G401.6 (cell line): ENCODE measurements at regions not wholly inside any gene's neighbourhood (a gene's known extent, or its start where the extent isn't known, plus 50 kb on each side); places are given as distances from the start of the nearest gene placed in this dataset.

Experiments
- FAIRE-seq: peaks from 2 replicates; lab custom pipeline; 2012; peaks lifted over from hg19 to GRCh38; lab: Jason Lieb, UNC

DNA sequence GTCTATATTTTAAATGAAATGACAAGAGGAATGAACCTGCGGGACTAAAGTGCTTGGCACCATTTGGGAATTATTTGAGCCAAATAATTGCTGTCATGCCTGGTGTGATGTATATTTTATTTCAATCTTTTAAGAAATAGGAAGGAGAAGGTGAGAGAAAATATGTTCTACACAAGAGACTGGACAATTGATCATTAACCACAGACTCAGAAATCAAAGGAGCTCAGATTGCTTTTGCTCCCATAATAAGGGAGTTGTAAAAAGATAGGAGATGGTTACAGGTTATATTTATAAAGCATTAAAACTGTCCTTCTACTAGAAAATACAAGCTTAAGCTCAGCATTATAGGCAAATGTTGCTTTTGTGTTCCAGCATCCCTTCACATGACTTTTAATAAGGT lies 515.2 kb upstream of the SULF2 start:
- no peak for FAIRE-seq

- no peak for FAIRE-seq
These were observed 513.7 kb upstream of the SULF2 start for GRCh38 chr20:48298851-48299484.

DNA sequence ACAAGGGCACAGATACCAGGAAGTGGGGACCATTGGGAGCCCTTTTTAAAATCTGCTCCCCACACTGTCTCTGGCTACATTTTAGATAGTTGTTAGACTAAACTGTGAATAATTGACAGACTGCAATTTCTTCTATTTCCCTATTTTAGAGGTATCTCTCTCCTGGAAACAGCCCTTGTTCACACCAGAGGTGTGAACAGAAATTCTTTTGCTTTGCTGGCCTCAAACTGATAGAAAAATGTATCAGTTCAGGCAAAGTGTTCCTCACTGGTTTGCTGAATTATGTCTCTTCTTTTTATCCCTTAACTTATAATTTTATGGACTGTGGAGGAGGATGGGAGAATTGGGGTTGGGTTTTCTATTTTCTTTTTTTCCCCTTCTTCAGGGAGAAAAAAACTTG lies 513.2 kb upstream of the SULF2 start:
- FAIRE-seq, result no peak

GRCh38 chr20:48295966-48296421 lies 510.7 kb upstream of the SULF2 start:
- FAIRE-seq, result no peak

DNA sequence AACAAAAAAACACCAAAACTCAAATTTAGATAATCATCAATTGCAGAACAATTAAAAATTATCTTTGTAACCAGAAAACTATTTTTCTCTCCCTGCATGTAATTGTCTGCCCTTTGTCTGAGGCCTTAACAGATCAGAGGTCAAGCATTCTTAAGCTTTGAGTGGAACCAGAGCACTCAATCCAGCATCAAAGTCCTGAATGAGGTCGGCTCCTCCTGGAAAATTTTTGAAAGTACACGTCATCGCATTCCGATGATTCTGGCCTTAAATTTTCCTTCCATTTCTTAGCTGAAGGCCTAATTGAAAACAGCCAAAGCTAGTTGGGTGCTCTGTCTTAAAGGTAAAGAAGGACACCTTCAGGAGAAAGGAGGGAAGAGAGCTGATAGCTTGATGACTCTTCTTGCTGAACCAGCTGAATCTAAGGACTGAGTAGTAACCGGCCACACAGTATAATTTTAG lies 510.2 kb upstream of the SULF2 start:
- FAIRE-seq, result peak; percentile 99

GRCh38 chr20:48294942-48295341 lies 509.7 kb upstream of the SULF2 start:
- FAIRE-seq, result no peak

- FAIRE-seq, result no peak
These were observed 508.9 kb upstream of the SULF2 start for GRCh38 chr20:48294196-48294595.

- FAIRE-seq, result no peak
These were observed 508.4 kb upstream of the SULF2 start for GRCh38 chr20:48293671-48294070.

- no peak for FAIRE-seq
These were observed 507.5 kb upstream of the SULF2 start for GRCh38 chr20:48292806-48293205.

- FAIRE-seq, result no peak
These were observed 506.6 kb upstream of the SULF2 start for GRCh38 chr20:48291896-48292295.

DNA sequence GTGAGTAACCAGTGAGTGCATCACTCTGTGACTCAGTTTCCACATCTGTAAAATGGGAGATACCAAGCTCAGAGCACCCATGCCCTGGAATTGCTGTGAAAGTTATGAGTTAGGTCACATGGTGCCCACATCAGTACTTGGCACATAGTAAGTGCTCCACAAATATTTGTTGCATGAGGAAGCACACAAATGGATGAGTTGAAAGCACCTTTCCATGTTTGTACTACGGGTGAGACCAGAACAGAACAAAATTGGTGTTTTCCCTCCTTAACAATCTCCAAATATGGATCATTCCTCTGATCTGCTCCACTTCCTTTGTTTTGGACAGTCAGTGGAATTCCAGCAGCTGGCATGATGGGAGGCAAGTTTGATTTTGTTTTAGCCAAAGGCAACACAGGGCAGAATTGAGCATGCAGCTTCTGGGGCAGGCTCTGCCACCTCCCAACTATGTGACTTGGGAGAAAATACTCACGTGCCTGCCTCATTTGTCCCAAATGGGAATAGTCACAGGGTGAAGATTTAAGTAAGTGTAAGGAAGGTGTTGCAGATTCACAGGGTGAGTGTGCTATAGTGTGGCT lies 503.7 kb upstream of the SULF2 start:
- no peak for FAIRE-seq

DNA sequence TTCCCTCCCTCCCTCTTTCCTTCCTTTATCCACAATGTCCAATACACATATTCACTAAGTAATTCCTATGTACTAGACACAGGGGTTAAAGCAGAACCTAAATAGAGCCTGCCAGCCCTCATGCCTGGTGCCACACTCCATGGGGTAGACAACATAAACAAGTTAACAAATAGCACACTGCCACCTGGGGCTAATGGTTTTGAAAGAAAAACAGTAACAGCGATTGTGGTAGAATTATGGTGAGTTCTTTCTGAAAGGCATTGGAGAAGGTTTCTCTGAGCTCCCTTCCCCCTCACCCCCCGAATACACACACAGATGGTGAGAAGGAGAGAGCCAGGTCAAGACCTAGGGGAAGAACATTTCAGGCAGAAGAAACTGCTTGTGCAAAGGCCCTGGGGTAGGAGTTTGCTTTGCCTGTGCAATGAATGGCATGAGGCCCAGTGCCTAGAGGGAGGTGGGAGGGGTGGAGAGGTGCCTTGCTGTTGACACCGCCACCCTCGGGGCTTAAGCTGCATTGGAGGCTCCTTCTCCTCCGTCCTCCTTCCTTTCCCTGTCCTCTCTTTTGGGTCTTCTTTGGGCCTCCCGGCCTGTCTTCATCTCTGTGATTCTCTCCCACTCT lies 502.4 kb upstream of the SULF2 start:
- no peak for FAIRE-seq

DNA sequence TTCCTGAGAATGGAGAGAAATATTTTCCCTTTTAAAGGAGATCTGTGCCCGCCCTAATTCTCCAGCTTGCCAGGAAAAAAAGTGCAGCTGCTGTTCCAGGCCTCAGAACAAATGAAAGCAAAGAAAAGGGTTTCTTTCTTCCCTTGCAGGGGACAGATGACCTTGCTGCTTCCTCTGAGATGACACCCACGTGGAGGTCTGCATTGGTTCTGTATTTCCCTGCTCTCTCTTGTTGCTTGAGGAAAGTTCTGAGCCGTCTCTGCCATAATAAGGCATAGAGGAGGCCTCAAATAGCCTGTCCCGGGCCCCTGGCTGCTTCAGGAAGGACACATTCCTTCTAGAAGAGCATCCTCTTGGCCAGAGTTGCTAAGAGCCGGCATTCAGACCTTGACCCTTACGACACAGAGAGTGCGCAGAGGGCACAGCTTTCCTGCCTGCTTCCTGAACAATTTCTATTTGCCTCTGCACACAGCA lies 501.8 kb upstream of the SULF2 start:
- no peak for FAIRE-seq

DNA sequence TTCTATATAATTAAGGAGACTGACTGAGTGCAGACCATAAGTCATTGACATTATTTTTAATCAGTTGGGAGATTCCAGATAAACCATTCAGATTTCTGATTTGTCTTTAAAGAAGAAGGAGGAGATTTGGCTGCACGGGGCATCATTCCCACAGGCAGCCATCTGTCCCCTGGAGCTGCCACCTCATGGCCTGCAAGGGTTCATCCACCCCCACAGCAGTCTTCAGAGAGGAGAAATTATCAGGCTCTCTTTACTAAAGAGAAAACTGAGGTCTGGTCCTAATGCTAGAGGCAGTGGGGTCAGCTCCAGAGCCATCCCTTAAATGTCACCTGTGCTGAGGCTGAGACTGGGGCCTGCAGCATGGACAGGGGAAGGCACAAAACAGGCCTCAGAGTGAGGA lies 501.3 kb upstream of the SULF2 start:
- FAIRE-seq, result no peak

- FAIRE-seq, result no peak
These were observed 500.4 kb upstream of the SULF2 start for GRCh38 chr20:48285656-48286055.

- no peak for FAIRE-seq
These were observed 499.6 kb upstream of the SULF2 start for GRCh38 chr20:48284837-48285236.

DNA sequence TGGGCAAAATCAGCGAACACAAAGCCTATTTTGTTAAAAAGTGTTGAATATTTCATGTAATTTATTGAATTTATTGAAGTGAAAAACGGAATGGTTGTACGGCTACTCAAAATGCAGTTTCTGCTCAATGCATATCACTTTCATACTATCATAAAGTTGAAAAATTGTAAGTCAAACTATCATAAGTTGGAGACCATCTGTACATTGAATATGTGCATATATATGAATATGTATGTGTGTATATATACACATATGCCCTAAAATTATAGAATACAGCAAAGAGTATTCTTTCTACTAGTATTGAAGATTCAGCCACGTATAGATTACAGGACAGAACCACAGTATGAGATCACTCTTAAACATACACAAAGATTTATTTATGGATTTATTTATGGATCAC lies 499.0 kb upstream of the SULF2 start:
- FAIRE-seq, result no peak

- FAIRE-seq, result no peak
These were observed 498.3 kb upstream of the SULF2 start for GRCh38 chr20:48283470-48284110.

GRCh38 chr20:48282591-48283228 lies 497.4 kb upstream of the SULF2 start:
- FAIRE-seq, result no peak

DNA sequence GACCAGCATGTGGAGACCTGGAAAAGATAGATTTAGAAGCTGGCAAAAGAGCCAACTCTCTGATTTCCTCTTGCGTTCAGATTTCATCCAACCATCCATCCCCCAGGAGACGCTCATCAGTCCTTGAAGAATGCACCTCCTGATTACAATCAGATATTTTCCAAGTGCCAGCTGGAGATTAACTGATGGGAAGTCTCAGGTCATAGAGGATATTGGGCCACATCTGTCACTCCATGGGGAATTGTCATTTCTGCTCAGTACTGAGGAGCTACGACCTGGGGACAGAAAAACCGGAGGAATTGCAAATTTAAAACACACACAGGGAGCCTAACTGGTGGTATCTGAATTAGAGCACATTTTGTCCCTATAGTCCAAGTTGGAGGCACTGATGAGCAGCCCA lies 496.2 kb upstream of the SULF2 start:
- no peak for FAIRE-seq

DNA sequence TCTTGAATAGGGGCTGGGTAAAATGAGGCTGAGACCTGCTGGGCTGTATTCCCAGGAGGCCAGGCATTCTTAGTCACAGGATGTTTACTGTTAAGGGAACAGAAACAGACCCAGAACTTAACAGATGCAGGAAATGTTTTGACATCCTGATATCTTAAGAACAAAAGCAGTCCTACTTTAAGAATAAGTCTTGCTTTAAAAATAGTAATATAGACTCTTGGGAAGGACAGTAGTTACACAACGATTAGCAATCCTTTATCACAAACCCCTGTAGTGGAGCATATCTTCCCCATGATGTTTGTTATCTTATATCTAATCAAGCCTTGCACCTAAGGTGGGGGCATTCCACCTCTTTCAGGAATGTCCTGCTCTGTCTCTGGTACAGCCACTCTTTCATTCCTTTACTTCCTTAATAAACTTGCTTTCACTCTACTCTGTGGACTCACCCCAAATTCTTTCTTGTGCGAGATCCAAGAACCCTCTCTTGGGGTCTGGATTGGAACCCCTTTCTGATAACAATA lies 493.7 kb upstream of the SULF2 start:
- FAIRE-seq, result no peak

GRCh38 chr20:48277266-48277665 lies 492.0 kb upstream of the SULF2 start:
- no peak for FAIRE-seq

- no peak for FAIRE-seq
These were observed 490.7 kb upstream of the SULF2 start for GRCh38 chr20:48276021-48276342.
